Sigmoid colon (tissue), 6 donors: ENCODE measurements at regions not wholly inside any gene's neighbourhood (a gene's known extent, or its start where the extent isn't known, plus 50 kb on each side); places are given as distances from the start of the nearest gene placed in this dataset.
A peak's percentile ranks its signal among the peaks of the same experiment; 100 is the strongest.

Experiments
- DNase-seq: peaks from one replicate; pipeline ENCODE4 v3.0.0-alpha.2; 2019
- H3K27ac ChIP-seq, 4 donors: fragments of 200-600 bp; sonication (generic); one replicate each; pipeline ENCODE4 v1.5.1; 2016 to 2019; ENCODE audit warnings: mild to moderate bottlenecking in 1 of 4
- H3K27me3 ChIP-seq, 3 donors: fragments of 200-600 bp; sonication (generic); one replicate each; pipeline ENCODE4 v1.5.1; 2019; ENCODE audit warnings: mild to moderate bottlenecking in 1 of 3
- H3K36me3 ChIP-seq, 4 donors: fragments of 200-600 bp; sonication (generic); one replicate each; pipeline ENCODE4 v1.5.1; 2016 to 2019
- H3K4me1 ChIP-seq, 4 donors: fragments of 200-600 bp; sonication (generic); one replicate each; pipeline ENCODE4 v1.5.1; 2017 to 2019
- H3K4me3 ChIP-seq, 4 donors: fragments of 200-600 bp; sonication (generic); one replicate each; pipeline ENCODE4 v1.5.1; 2017 to 2019; ENCODE audit warnings: mild to moderate bottlenecking in 2 of 4, moderate library complexity in 1 of 4
- H3K9me3 ChIP-seq, 4 donors: fragments of 200-600 bp in 3 of 4; sonication (generic) in 3 of 4; one replicate each; pipeline versions ENCODE4 v1.5.1 to v1.6.1; 2013 to 2019
- EP300 ChIP-seq, 4 donors: sonication (generic); formaldehyde crosslinking; IDR thresholded peaks; one replicate each; pipeline ENCODE4 v1.6.1; 2017; ENCODE audit warnings: antibody characterized with exemption in 4 of 4
- POLR2A ChIP-seq, 2 donors: fragments of 450-650 bp; IDR thresholded peaks; one replicate each; pipeline ENCODE4 v1.6.1; 2016; ENCODE audit warnings: antibody characterized with exemption in 2 of 2, mild to moderate bottlenecking in 2 of 2, moderate library complexity in 2 of 2
- POLR2AphosphoS5 ChIP-seq, 4 donors: sonication (generic); formaldehyde crosslinking; IDR thresholded peaks; one replicate each; pipeline ENCODE4 v1.6.1; 2017; ENCODE audit warnings: antibody characterized with exemption in 4 of 4
- WGBS, 2 donors: extraction: QIAGEN DNeasy Blood & Tissue Kit; methylation state at CpG; one replicate each; pipeline ENCODE4 v1.1.7; 2013; 5-methylcytosine and 5-hydroxymethylcytosine counted together
- intact Hi-C: fragments of 100-400 bp; cut with DNase I; formaldehyde crosslinking; loops from one replicate; pipeline ENCODE4 v1.15.1; 2023
- TF ChIP-seq, protein P1 (sequence below), 4 experiments: fragments of 450-650 bp in 3 of 4; fragments of 200-600 bp in 1 of 4; IDR thresholded peaks; one replicate each; pipeline ENCODE4 v1.5.1; 2016 to 2019; ENCODE audit warnings: antibody characterized with exemption in 4 of 4, mild to moderate bottlenecking in 3 of 4, moderate library complexity in 2 of 4
- donor health status: healthy with polysubstance abuse.
- donor health status: healthy.

DNA sequence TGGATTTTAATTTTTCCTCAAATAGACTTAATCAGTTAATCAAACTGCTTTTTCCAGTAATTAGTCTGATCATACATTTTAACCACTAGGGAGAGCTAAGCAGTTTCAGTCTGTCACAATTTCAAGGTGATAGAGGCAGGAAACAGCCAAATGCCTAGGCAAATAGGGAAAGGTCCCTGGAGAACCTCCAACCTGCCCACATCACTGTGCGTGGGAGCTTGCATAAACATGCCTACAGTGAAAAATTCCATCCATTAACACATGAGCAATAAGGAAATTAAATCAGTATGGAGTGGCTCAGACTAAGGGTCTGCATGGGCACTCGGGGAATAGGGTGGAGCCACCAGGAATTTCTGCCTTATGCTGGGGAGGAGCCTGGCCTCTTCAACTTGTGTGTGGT is 74.6 kb downstream of the AASDHPPT start:
- TF ChIP-seq, protein P1, sequence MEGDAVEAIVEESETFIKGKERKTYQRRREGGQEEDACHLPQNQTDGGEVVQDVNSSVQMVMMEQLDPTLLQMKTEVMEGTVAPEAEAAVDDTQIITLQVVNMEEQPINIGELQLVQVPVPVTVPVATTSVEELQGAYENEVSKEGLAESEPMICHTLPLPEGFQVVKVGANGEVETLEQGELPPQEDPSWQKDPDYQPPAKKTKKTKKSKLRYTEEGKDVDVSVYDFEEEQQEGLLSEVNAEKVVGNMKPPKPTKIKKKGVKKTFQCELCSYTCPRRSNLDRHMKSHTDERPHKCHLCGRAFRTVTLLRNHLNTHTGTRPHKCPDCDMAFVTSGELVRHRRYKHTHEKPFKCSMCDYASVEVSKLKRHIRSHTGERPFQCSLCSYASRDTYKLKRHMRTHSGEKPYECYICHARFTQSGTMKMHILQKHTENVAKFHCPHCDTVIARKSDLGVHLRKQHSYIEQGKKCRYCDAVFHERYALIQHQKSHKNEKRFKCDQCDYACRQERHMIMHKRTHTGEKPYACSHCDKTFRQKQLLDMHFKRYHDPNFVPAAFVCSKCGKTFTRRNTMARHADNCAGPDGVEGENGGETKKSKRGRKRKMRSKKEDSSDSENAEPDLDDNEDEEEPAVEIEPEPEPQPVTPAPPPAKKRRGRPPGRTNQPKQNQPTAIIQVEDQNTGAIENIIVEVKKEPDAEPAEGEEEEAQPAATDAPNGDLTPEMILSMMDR (IDR thresholded peaks at IDR 0.05): no peak
- TF ChIP-seq EP300 (IDR thresholded peaks at IDR 0.05) (no peak), POLR2AphosphoS5 (IDR thresholded peaks at IDR 0.05) (no peak), POLR2A (IDR thresholded peaks at IDR 0.05) (no peak)
- no peak for DNase-seq
- 21 to 48% methylated on average over 2 of the region's 2 CpGs for WGBS, 2 donors

DNA sequence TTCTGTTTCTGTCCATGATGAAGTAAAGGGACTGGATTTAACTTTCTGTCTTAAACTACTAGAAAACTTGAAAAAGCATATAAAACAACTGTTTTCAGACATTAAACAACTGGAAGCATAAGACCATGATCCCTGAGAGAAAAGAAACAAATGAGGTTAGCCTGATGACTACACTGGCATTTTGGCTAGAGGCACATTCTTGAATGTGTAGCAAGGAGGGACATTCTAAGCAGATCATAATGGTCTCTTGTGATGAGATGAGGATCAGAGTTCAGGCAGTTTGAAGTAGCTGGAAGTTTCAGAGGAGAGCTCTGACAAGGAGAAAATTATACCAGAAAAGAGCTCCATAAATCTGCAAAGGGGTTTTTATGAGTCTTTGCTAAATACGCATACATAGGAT is 75.4 kb downstream of the AASDHPPT start:
- H3K9me3 ChIP-seq: no peaks in the 10 kb centered on the region
- H3K4me3 ChIP-seq: no peak overlapping the region
- WGBS, 2 donors: 2% methylated on average over 1 of the region's 1 CpG
- H3K27me3 ChIP-seq: no peaks in the 10 kb centered on the region
- no peak overlapping the region for H3K27ac ChIP-seq
- no peak for TF ChIP-seq EP300 (IDR thresholded peaks at IDR 0.05)
- no peak for TF ChIP-seq POLR2A (IDR thresholded peaks at IDR 0.05)
- TF ChIP-seq POLR2AphosphoS5 (IDR thresholded peaks at IDR 0.05): no peak
- TF ChIP-seq, protein P1 (IDR thresholded peaks at IDR 0.05): no peak
- no peak for DNase-seq
- no peaks in the 10 kb centered on the region for H3K36me3 ChIP-seq
- peaks cover 0 to 10% (median 5%) of the 10 kb centered on the region in 4 donors for H3K4me1 ChIP-seq
- intact Hi-C loops: no loop called here

More for the DNA sequence above, 74.6 kb downstream of the AASDHPPT start:
- H3K36me3 ChIP-seq: no peaks in the 10 kb centered on the region
- H3K9me3 ChIP-seq: no peaks in the 10 kb centered on the region
- intact Hi-C loops: no loop called here
- H3K4me3 ChIP-seq: no peak overlapping the region
- H3K27me3 ChIP-seq: no peaks in the 10 kb centered on the region
- no peak overlapping the region for H3K27ac ChIP-seq
- H3K4me1 ChIP-seq: peaks cover 0 to 9% (median 5%) of the 10 kb centered on the region in 4 donors

DNA sequence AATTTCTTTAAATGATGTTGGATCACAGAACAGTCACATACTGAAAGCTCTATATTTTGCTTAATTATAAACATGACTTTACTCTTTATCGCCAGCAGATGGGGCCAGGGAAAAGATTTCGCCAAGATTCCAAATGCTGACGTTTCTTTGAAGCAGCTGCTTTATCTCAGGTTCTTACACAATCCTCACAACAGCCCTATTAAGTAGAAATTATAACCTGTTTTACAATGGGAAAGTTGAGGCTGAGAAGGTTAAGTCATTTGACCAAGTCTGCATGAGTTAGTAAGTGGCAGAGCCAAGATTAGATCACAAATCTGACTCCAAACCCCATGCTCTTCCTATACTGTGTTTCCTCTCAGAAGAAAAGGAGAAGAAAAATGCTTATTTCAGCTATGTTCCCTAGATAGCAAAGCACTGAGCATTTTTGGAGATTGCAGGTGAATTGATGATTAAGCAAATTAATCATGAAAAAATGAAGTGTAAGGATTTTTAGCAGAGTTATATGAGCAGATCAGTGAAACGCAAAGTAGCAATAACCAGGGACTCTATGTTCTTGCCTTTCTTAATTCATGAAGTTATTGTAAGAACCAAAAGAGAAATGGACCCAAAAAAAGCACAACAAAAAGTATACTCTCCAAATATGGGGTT is 79.0 kb downstream of the AASDHPPT start:
- Histone ChIP-seq H3K27me3 (no peaks in the 10 kb centered on the region), H3K36me3 (no peaks in the 10 kb centered on the region), H3K4me1 (peaks cover 0 to 14% (median 5%) of the 10 kb centered on the region in 4 donors), H3K4me3 (no peak overlapping the region), H3K27ac (peak overlapping the region in 1 of 4 donors; percentile 9), H3K9me3 (no peaks in the 10 kb centered on the region)
- TF ChIP-seq POLR2AphosphoS5 (IDR thresholded peaks at IDR 0.05): peak; percentile 67 to 82 (median 70)
- TF ChIP-seq, protein P1 (IDR thresholded peaks at IDR 0.05): peak in 3 of 4 experiments; percentile 46 to 49 (median 46)
- peak in 1 of 4 donors; percentile 48 for TF ChIP-seq EP300 (IDR thresholded peaks at IDR 0.05)
- TF ChIP-seq POLR2A (IDR thresholded peaks at IDR 0.05): no peak
- intact Hi-C loops: no loop called here
- WGBS, 2 donors: 16 to 24% methylated on average over 4 of the region's 4 CpGs
- DNase-seq: peak; percentile 67

DNA sequence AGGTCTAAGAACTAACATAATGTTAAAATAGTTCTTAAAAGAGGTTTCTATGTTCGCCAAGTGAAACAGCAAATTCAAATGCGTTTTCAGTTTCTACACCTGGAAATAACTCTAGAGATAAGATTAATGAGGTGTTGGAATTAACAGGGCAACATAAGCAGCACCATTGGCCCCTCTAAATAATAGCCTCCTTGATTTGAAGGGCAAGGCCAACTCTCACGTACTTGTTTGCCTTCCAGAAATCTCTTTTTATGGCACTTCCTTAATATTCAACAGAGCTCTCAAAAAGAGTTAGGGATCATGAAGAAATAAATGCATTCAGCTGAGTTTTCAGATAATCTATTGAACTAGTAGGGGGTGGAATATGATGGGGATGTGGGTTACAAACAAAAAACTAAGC is 80.9 kb downstream of the AASDHPPT start:
- Histone ChIP-seq H3K27me3 (no peaks in the 10 kb centered on the region), H3K4me3 (no peak overlapping the region), H3K36me3 (no peaks in the 10 kb centered on the region), H3K27ac (no peak overlapping the region), H3K9me3 (no peaks in the 10 kb centered on the region), H3K4me1 (peaks cover 0 to 22% (median 16%) of the 10 kb centered on the region in 4 donors)
- 48 to 62% methylated on average over 3 of the region's 3 CpGs for WGBS, 2 donors
- no peak for DNase-seq
- TF ChIP-seq, protein P1 (IDR thresholded peaks at IDR 0.05): no peak
- no peak for TF ChIP-seq POLR2A (IDR thresholded peaks at IDR 0.05)
- TF ChIP-seq EP300 (IDR thresholded peaks at IDR 0.05): no peak
- TF ChIP-seq POLR2AphosphoS5 (IDR thresholded peaks at IDR 0.05): no peak
- intact Hi-C loops: no loop called here

DNA sequence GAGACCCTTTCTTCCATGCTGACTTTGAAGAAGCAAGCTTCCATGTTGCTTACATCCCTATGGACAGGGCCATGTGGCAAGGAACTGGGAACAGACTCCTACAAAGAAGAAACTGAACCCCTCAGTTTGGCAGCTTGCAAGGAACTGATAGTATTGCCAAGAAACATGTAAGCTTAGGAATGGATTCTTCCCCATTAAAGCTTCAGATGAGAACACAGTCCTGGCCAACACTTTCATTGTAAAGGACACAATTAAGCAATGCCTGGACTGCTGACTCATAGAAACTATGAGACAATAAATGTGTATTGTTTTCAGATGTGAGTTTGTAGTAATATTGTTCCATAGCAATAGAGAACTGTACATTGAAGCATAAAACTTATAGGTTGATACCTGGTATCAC is 82.4 kb downstream of the AASDHPPT start:
- intact Hi-C loops: no loop called here
- no peak for DNase-seq
- Histone ChIP-seq H3K4me1 (peaks cover 0 to 22% (median 16%) of the 10 kb centered on the region in 4 donors), H3K36me3 (no peaks in the 10 kb centered on the region), H3K27ac (no peak overlapping the region), H3K4me3 (no peak overlapping the region), H3K9me3 (no peaks in the 10 kb centered on the region), H3K27me3 (no peaks in the 10 kb centered on the region)
- no peak for TF ChIP-seq POLR2AphosphoS5 (IDR thresholded peaks at IDR 0.05)
- no peak for TF ChIP-seq POLR2A (IDR thresholded peaks at IDR 0.05)
